PC-3 (cell line): ENCODE measurements at regions not wholly inside any gene's neighbourhood (a gene's known extent, or its start where the extent isn't known, plus 50 kb on each side); places are given as distances from the start of the nearest gene placed in this dataset.

Experiments used
- ATAC-seq: fragments of 200-7000 bp; cut with Tn5 transposase; 2 replicates; pipeline ENCODE4 v1.9.1; 2020; ENCODE audit warnings: mild to moderate bottlenecking, moderate library complexity
- BruUV-seq: library from RNA; stranded (reverse); fragments of 400-500 nt; replicated peaks from 2 replicates; lab custom pipeline; 2021; lab: Mats Ljungman, UMichigan
- CTCF ChIA-PET: fragments of 300-600 bp; sonication (Branson Sonifier 250); formaldehyde crosslinking; loops from one replicate; lab custom pipeline; 2022; ENCODE audit warnings: antibody characterized with exemption; lab: Charles Lee
- POLR2A ChIA-PET: fragments of 300-600 bp; sonication (Branson Sonifier 250); formaldehyde crosslinking; loops from one replicate; lab custom pipeline; 2022; ENCODE audit warnings: antibody characterized with exemption; ENCODE audit not compliant: unreplicated experiment; lab: Charles Lee
- DNase-seq: peaks from one replicate; pipeline ENCODE4 v3.0.0-alpha.2; 2015
- H2AFZ ChIP-seq: fragments of 300-600 bp; sonication (generic); 2 replicates; pipeline ENCODE4 v1.6.0; 2016; ENCODE audit warnings: antibody characterized with exemption, low read length
- H3F3A ChIP-seq: fragments of 300-600 bp; sonication (generic); one replicate; pipeline ENCODE4 v1.6.0; 2017; ENCODE audit warnings: antibody characterized with exemption, low read length, control low read depth, mild to moderate bottlenecking; ENCODE audit not compliant: unreplicated experiment
- H3K27ac ChIP-seq: fragments of 300-600 bp; sonication (generic); 2 replicates; pipeline ENCODE4 v1.5.1; 2016; ENCODE audit warnings: mild to moderate bottlenecking, low read length
- H3K27me3 ChIP-seq: fragments of 300-600 bp; sonication (generic); 2 replicates; pipeline ENCODE4 v1.6.1; 2016; ENCODE audit warnings: low read length, mixed read lengths
- H3K36me3 ChIP-seq: fragments of 300-600 bp; sonication (generic); 2 replicates; pipeline ENCODE4 v1.6.1; 2016; ENCODE audit warnings: low read depth, mixed run types, low read length, mixed read lengths
- H3K4me1 ChIP-seq: fragments of 300-600 bp; sonication (generic); 2 replicates; pipeline ENCODE4 v1.5.1; 2016; ENCODE audit warnings: low read length; ENCODE audit not compliant: insufficient read depth
- H3K4me2 ChIP-seq: fragments of 300-600 bp; sonication (generic); 2 replicates; pipeline ENCODE4 v1.6.0; 2016; ENCODE audit warnings: low read length
- H3K4me3 ChIP-seq: fragments of 300-600 bp; sonication (generic); 2 replicates; pipeline ENCODE4 v1.5.1; 2016; ENCODE audit warnings: mild to moderate bottlenecking, low read length, mixed read lengths
- H3K79me2 ChIP-seq: fragments of 300-600 bp; sonication (generic); 2 replicates; pipeline ENCODE4 v1.6.1; 2017; ENCODE audit warnings: low read length, mixed read lengths
- H3K9ac ChIP-seq: fragments of 300-600 bp; sonication (generic); 2 replicates; pipeline ENCODE4 v1.6.0; 2016; ENCODE audit warnings: mild to moderate bottlenecking, low read length
- H3K9me2 ChIP-seq: fragments of 300-600 bp; sonication (generic); replicated peaks from 2 replicates; pipeline ENCODE4 v1.6.1; 2016; ENCODE audit warnings: mixed run types, low read length, mixed read lengths
- H3K9me3 ChIP-seq: fragments of 300-600 bp; sonication (generic); 2 replicates; pipeline ENCODE4 v1.6.1; 2016; ENCODE audit warnings: low read length, mixed read lengths
- H4K20me1 ChIP-seq: fragments of 300-600 bp; sonication (generic); 2 replicates; pipeline ENCODE4 v1.6.1; 2016; ENCODE audit warnings: low read length, mixed read lengths
- CTCF ChIP-seq: fragments of 300-600 bp; sonication (generic); conservative IDR thresholded peaks from 2 replicates; pipeline ENCODE4 v1.5.1; 2017; ENCODE audit warnings: antibody characterized with exemption, low read depth, mild to moderate bottlenecking, low read length
- EZH2 ChIP-seq: fragments of 300-600 bp; sonication (generic); IDR thresholded peaks from one replicate; pipeline ENCODE4 v1.6.1; 2017; ENCODE audit warnings: antibody characterized with exemption, mild to moderate bottlenecking, low read length; ENCODE audit not compliant: unreplicated experiment
- EZH2phosphoT487 ChIP-seq: fragments of 300-600 bp; sonication (generic); IDR thresholded peaks from 2 replicates; pipeline ENCODE4 v1.6.1; 2018; ENCODE audit warnings: mild to moderate bottlenecking, antibody characterized with exemption, low read length, borderline replicate concordance
- intact Hi-C: fragments of 100-400 bp; cut with micrococcal nuclease; formaldehyde crosslinking; loops from 2 replicates; pipeline ENCODE4 v1.9.0; 2023

- no peak overlapping the region for H2AFZ ChIP-seq
- POLR2A ChIA-PET: interaction anchor here (0.6 kb wide), 1 partner anchor 220 kb away, joined by 5 read pairs; no protein-coding TSS in a partner anchor
- no peaks in the 10 kb centered on the region for H3K79me2 ChIP-seq
- H3K27me3 ChIP-seq: no peaks in the 10 kb centered on the region
- peak; percentile 75 for ATAC-seq
- H4K20me1 ChIP-seq: no peaks in the 10 kb centered on the region
- TF ChIP-seq EZH2 (no peak), EZH2phosphoT487 (no peak), CTCF (no peak)
- H3K4me2 ChIP-seq: peak overlapping the region; percentile 28; the same call in 1 of the 2 replicates
- H3K27ac ChIP-seq: peak overlapping the region; percentile 78
- H3K9ac ChIP-seq: no peak overlapping the region
- no peak overlapping the region for H3K4me3 ChIP-seq
- peaks cover 19% of the 10 kb centered on the region for H3K4me1 ChIP-seq
- no peaks in the 10 kb centered on the region for H3K9me2 ChIP-seq
- no peaks in the 10 kb centered on the region for H3K36me3 ChIP-seq
- DNase-seq: peak; percentile 63
- no peaks in the 10 kb centered on the region for H3K9me3 ChIP-seq
- intact Hi-C loops: no loop called here
- no peaks in the 10 kb centered on the region for H3F3A ChIP-seq
- no TSS peak for BruUV-seq
- CTCF ChIA-PET: no interaction called here
Measured at GRCh38 chrX:138018145-138018799, 452.3 kb downstream of the ZIC3 start.

- Histone ChIP-seq H3K9me2 (no peaks in the 10 kb centered on the region), H2AFZ (no peak overlapping the region), H3K4me1 (peaks cover 15% of the 10 kb centered on the region), H3K4me2 (no peak overlapping the region), H3K4me3 (no peak overlapping the region), H3K79me2 (no peaks in the 10 kb centered on the region), H3K27me3 (no peaks in the 10 kb centered on the region), H3K36me3 (no peaks in the 10 kb centered on the region), H3K9ac (no peak overlapping the region), H3K9me3 (no peaks in the 10 kb centered on the region), H3K27ac (no peak overlapping the region), H3F3A (no peaks in the 10 kb centered on the region), H4K20me1 (no peaks in the 10 kb centered on the region)
- TF ChIP-seq EZH2phosphoT487: no peak
- TF ChIP-seq CTCF: no peak
- no peak for TF ChIP-seq EZH2
- BruUV-seq: no TSS peak
- POLR2A ChIA-PET: no interaction called here
- ATAC-seq (no peak), DNase-seq (no peak)
- CTCF ChIA-PET: no interaction called here
- intact Hi-C loops: no loop called here
Measured at GRCh38 chrX:138020941-138021340, 455.0 kb downstream of the ZIC3 start.

- Histone ChIP-seq H3K9ac (no peak overlapping the region), H3F3A (no peaks in the 10 kb centered on the region), H3K79me2 (no peaks in the 10 kb centered on the region), H3K4me1 (0 out of 2 replicates have a peak, but pooled peaks cover 3% of the 10 kb centered on the region), H3K27me3 (no peaks in the 10 kb centered on the region), H3K9me2 (no peaks in the 10 kb centered on the region), H3K36me3 (no peaks in the 10 kb centered on the region), H3K4me2 (no peak overlapping the region), H3K9me3 (no peaks in the 10 kb centered on the region), H3K4me3 (no peak overlapping the region), H4K20me1 (no peaks in the 10 kb centered on the region), H2AFZ (no peak overlapping the region), H3K27ac (no peak overlapping the region)
- TF ChIP-seq EZH2phosphoT487: no peak
- TF ChIP-seq CTCF: peak; percentile 57
- CTCF ChIA-PET: interaction anchor here (0.6 kb wide), 2 partner anchors 21 to 56 kb away, joined by 4 read pairs; no protein-coding TSS in a partner anchor
- ATAC-seq (peak; percentile 62), DNase-seq (peak; percentile 41)
- intact Hi-C loops: no loop called here
- BruUV-seq: no TSS peak
- POLR2A ChIA-PET: no interaction called here
Measured at GRCh38 chrX:138026211-138026610, 460.3 kb downstream of the ZIC3 start.
